ENCODE measurements at regions not wholly inside any gene's neighbourhood (a gene's known extent, or its start where the extent isn't known, plus 50 kb on each side); places are given as distances from the start of the nearest gene placed in this dataset.

DNA sequence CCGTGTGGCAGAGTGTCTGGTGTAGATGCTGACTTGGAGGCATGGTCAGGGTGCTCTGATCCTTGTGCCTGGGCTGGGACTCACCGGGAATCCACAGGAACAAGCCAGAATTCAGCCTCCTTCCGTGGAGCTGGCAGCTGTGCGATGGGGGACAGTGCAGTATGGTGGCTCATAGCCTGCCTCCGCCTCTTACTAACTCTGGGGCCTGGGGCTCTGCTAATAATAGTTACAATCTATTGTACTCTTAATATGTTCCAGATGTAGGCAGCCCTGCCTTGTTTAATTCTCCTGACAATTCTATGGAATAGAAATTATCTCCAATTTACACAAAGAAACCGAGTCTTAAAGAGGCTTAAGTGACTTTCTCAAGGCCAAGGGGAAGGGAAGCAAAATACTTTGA is 77.6 kb downstream of the PCDH1 start:
- DNase-seq (ENCODE audit: low spot score) (no peak), ATAC-seq (no peak)
- H3K36me3 ChIP-seq (ENCODE audit: insufficient read depth) = no peaks in the 10 kb centered on the region
- Mint-ChIP-seq H3K27me3 (ENCODE audit: insufficient read depth, low read depth, poor library complexity) (peaks cover 12% of the 10 kb centered on the region), H3K36me3 (ENCODE audit: low read depth) (no peaks in the 10 kb centered on the region), H3K4me1 (peaks cover 30% of the 10 kb centered on the region), H3K27ac (no peak overlapping the region), H3K4me3 (no peak overlapping the region), H3K9me3 (no peaks in the 10 kb centered on the region)
- no peak overlapping the region for H3K27ac ChIP-seq (ENCODE audit: low read depth)
- no peaks in the 10 kb centered on the region for H3K79me2 ChIP-seq (replicated peaks; ENCODE audit: insufficient read depth)
- H3F3A ChIP-seq (replicated peaks; ENCODE audit: low read depth) = no peaks in the 10 kb centered on the region
- TF ChIP-seq EZH2phosphoT487 (IDR thresholded peaks at IDR 0.05; ENCODE audit: unreplicated experiment) (no peak), STAT1 (IDR thresholded peaks at IDR 0.05; ENCODE audit: unreplicated experiment) (no peak), ETS1 (IDR thresholded peaks at IDR 0.05) (no peak), CREB1 (CRISPR knock-in tag; IDR thresholded peaks at IDR 0.05; ENCODE audit: low read depth) (no peak), ZNF331 (CRISPR knock-in tag; IDR thresholded peaks at IDR 0.05; ENCODE audit: low read depth) (no peak), NANOG (IDR thresholded peaks at IDR 0.05; ENCODE audit: borderline replicate concordance) (no peak)
- TF ChIP-seq, protein P1, sequence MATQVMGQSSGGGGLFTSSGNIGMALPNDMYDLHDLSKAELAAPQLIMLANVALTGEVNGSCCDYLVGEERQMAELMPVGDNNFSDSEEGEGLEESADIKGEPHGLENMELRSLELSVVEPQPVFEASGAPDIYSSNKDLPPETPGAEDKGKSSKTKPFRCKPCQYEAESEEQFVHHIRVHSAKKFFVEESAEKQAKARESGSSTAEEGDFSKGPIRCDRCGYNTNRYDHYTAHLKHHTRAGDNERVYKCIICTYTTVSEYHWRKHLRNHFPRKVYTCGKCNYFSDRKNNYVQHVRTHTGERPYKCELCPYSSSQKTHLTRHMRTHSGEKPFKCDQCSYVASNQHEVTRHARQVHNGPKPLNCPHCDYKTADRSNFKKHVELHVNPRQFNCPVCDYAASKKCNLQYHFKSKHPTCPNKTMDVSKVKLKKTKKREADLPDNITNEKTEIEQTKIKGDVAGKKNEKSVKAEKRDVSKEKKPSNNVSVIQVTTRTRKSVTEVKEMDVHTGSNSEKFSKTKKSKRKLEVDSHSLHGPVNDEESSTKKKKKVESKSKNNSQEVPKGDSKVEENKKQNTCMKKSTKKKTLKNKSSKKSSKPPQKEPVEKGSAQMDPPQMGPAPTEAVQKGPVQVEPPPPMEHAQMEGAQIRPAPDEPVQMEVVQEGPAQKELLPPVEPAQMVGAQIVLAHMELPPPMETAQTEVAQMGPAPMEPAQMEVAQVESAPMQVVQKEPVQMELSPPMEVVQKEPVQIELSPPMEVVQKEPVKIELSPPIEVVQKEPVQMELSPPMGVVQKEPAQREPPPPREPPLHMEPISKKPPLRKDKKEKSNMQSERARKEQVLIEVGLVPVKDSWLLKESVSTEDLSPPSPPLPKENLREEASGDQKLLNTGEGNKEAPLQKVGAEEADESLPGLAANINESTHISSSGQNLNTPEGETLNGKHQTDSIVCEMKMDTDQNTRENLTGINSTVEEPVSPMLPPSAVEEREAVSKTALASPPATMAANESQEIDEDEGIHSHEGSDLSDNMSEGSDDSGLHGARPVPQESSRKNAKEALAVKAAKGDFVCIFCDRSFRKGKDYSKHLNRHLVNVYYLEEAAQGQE (IDR thresholded peaks at IDR 0.05; ENCODE audit: unreplicated experiment) = no peak
- TF ChIP-seq, protein P2, sequence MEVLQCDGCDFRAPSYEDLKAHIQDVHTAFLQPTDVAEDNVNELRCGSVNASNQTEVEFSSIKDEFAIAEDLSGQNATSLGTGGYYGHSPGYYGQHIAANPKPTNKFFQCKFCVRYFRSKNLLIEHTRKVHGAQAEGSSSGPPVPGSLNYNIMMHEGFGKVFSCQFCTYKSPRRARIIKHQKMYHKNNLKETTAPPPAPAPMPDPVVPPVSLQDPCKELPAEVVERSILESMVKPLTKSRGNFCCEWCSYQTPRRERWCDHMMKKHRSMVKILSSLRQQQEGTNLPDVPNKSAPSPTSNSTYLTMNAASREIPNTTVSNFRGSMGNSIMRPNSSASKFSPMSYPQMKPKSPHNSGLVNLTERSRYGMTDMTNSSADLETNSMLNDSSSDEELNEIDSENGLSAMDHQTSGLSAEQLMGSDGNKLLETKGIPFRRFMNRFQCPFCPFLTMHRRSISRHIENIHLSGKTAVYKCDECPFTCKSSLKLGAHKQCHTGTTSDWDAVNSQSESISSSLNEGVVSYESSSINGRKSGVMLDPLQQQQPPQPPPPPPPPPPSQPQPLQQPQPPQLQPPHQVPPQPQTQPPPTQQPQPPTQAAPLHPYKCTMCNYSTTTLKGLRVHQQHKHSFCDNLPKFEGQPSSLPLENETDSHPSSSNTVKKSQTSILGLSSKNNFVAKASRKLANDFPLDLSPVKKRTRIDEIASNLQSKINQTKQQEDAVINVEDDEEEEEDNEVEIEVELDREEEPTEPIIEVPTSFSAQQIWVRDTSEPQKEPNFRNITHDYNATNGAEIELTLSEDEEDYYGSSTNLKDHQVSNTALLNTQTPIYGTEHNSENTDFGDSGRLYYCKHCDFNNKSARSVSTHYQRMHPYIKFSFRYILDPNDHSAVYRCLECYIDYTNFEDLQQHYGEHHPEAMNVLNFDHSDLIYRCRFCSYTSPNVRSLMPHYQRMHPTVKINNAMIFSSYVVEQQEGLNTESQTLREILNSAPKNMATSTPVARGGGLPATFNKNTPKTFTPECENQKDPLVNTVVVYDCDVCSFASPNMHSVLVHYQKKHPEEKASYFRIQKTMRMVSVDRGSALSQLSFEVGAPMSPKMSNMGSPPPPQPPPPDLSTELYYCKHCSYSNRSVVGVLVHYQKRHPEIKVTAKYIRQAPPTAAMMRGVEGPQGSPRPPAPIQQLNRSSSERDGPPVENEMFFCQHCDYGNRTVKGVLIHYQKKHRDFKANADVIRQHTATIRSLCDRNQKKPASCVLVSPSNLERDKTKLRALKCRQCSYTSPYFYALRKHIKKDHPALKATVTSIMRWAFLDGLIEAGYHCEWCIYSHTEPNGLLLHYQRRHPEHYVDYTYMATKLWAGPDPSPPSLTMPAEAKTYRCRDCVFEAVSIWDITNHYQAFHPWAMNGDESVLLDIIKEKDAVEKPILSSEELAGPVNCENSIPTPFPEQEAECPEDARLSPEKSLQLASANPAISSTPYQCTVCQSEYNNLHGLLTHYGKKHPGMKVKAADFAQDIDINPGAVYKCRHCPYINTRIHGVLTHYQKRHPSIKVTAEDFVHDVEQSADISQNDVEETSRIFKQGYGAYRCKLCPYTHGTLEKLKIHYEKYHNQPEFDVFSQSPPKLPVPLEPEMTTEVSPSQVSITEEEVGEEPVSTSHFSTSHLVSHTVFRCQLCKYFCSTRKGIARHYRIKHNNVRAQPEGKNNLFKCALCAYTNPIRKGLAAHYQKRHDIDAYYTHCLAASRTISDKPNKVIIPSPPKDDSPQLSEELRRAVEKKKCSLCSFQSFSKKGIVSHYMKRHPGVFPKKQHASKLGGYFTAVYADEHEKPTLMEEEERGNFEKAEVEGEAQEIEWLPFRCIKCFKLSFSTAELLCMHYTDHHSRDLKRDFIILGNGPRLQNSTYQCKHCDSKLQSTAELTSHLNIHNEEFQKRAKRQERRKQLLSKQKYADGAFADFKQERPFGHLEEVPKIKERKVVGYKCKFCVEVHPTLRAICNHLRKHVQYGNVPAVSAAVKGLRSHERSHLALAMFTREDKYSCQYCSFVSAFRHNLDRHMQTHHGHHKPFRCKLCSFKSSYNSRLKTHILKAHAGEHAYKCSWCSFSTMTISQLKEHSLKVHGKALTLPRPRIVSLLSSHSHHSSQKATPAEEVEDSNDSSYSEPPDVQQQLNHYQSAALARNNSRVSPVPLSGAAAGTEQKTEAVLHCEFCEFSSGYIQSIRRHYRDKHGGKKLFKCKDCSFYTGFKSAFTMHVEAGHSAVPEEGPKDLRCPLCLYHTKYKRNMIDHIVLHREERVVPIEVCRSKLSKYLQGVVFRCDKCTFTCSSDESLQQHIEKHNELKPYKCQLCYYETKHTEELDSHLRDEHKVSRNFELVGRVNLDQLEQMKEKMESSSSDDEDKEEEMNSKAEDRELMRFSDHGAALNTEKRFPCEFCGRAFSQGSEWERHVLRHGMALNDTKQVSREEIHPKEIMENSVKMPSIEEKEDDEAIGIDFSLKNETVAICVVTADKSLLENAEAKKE (CRISPR knock-in tag; IDR thresholded peaks at IDR 0.05) = no peak
- TF ChIP-seq, protein P3, sequence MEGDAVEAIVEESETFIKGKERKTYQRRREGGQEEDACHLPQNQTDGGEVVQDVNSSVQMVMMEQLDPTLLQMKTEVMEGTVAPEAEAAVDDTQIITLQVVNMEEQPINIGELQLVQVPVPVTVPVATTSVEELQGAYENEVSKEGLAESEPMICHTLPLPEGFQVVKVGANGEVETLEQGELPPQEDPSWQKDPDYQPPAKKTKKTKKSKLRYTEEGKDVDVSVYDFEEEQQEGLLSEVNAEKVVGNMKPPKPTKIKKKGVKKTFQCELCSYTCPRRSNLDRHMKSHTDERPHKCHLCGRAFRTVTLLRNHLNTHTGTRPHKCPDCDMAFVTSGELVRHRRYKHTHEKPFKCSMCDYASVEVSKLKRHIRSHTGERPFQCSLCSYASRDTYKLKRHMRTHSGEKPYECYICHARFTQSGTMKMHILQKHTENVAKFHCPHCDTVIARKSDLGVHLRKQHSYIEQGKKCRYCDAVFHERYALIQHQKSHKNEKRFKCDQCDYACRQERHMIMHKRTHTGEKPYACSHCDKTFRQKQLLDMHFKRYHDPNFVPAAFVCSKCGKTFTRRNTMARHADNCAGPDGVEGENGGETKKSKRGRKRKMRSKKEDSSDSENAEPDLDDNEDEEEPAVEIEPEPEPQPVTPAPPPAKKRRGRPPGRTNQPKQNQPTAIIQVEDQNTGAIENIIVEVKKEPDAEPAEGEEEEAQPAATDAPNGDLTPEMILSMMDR (conservative IDR thresholded peaks at IDR 0.05; ENCODE audit: low read depth in 2 of 2) = no peak
- peaks cover 33% of the 10 kb centered on the region for H3K4me1 ChIP-seq (ENCODE audit: insufficient read depth)
- no peaks in the 10 kb centered on the region for H3K9me2 ChIP-seq (ENCODE audit: insufficient read depth)
- no peaks in the 10 kb centered on the region for H4K20me1 ChIP-seq (replicated peaks; ENCODE audit: insufficient read depth)
- H3K4me3 ChIP-seq = no peak overlapping the region
- H3K4me2 ChIP-seq = no peak overlapping the region
- no peaks in the 10 kb centered on the region for H3K27me3 ChIP-seq (ENCODE audit: insufficient read depth)
- H2AFZ ChIP-seq = no peak overlapping the region

All from GM23338 (cell line).